ENCODE measurements at regions not wholly inside any gene's neighbourhood (a gene's known extent, or its start where the extent isn't known, plus 50 kb on each side); places are given as distances from the start of the nearest gene placed in this dataset.
A peak's percentile ranks its signal among the peaks of the same experiment; 100 is the strongest.
"Not testable (repeated sequence)": the region's sequence is repeated elsewhere in the genome, so short reads cannot be mapped to it uniquely, and the experiment has no call there.

DNA sequence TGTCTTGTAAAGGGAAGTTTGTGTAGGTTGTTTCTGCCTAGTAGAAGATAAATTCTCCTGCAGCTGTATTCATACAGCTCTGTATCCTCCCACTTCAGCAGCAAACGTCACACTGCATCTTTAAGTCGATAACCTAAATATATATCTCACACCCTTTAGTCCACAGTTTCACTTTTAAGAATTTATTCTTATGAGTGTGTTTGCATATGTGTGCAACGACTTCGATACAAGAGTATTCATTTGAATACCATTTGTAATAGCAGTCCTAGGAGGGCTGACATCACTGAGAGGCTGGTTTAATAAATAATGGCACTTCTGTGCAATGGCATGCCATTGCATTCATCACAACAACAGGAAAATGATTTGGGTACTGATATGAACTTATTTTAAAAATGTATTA is 63.8 kb upstream of the MSH6 start:
- Histone ChIP-seq H3K9me3 (ENCODE audit: control insufficient read depth in 1 of 2, low read length in 2 of 2) (no peaks in the 10 kb centered on the region), H3K4me1 (ENCODE audit: insufficient read depth, low read length) (no peaks in the 10 kb centered on the region), H3K4me3 (ENCODE audit: low read length in 2 of 2) (no peak overlapping the region), H3K27me3 (ENCODE audit: insufficient read depth, low read length) (no peaks in the 10 kb centered on the region), H3K27ac (ENCODE audit: low read depth, low read length) (no peak overlapping the region), H3K36me3 (ENCODE audit: insufficient read depth, low read length) (no peaks in the 10 kb centered on the region)
- Mint-ChIP-seq H3K36me3 (no peaks in the 10 kb centered on the region), H3K27me3 (peaks cover 0 to 2% of the 10 kb centered on the region in 2 donors), H3K27ac (no peak overlapping the region), H3K4me1 (peaks cover 0 to 7% (median 2%) of the 10 kb centered on the region in 4 donors), H3K4me3 (no peak overlapping the region), H3K9me3 (peaks cover 0 to 7% (median 0%) of the 10 kb centered on the region in 8 donors)
- DNase-seq, result no peak
- ChIA-PET CTCF (ENCODE audit: partially characterized antibody) (no interaction called here), POLR2A (ENCODE audit: partially characterized antibody) (no interaction called here)
- intact Hi-C loops (cut with micrococcal nuclease), result no loop called here

- H3K27ac Mint-ChIP-seq; H3K4me1 ChIP-seq (ENCODE audit: insufficient read depth, low read length); H3K36me3 Mint-ChIP-seq; H3K4me1 Mint-ChIP-seq; H3K27me3 ChIP-seq (ENCODE audit: insufficient read depth, low read length); DNase-seq; POLR2A ChIA-PET (ENCODE audit: partially characterized antibody); H3K4me3 Mint-ChIP-seq; H3K27ac ChIP-seq (ENCODE audit: low read depth, low read length); H3K36me3 ChIP-seq (ENCODE audit: insufficient read depth, low read length); H3K4me3 ChIP-seq (ENCODE audit: low read length in 2 of 2); H3K9me3 ChIP-seq (ENCODE audit: control insufficient read depth in 1 of 2, low read length in 2 of 2); H3K9me3 Mint-ChIP-seq; intact Hi-C loops (cut with micrococcal nuclease); H3K27me3 Mint-ChIP-seq; CTCF ChIA-PET (ENCODE audit: partially characterized antibody): not testable (repeated sequence)
Measured at GRCh38 chr2:47716307-47716706, 66.6 kb upstream of the MSH6 start.

GRCh38 chr2:47715552-47715951 is 67.4 kb upstream of the MSH6 start:
- Mint-ChIP-seq H3K4me1 (peaks cover 0 to 7% (median 2%) of the 10 kb centered on the region in 4 donors), H3K27ac (no peak overlapping the region), H3K36me3 (no peaks in the 10 kb centered on the region), H3K4me3 (no peak overlapping the region), H3K27me3 (peaks cover 0 to 2% of the 10 kb centered on the region in 2 donors), H3K9me3 (peaks cover 0 to 7% (median 0%) of the 10 kb centered on the region in 8 donors)
- H3K4me1 ChIP-seq (ENCODE audit: insufficient read depth, low read length), result no peaks in the 10 kb centered on the region
- CTCF ChIA-PET (ENCODE audit: partially characterized antibody), result no interaction called here
- POLR2A ChIA-PET (ENCODE audit: partially characterized antibody), result no interaction called here
- H3K36me3 ChIP-seq (ENCODE audit: insufficient read depth, low read length), result no peaks in the 10 kb centered on the region
- H3K4me3 ChIP-seq (ENCODE audit: low read length in 2 of 2), result no peak overlapping the region
- no peaks in the 10 kb centered on the region for H3K27me3 ChIP-seq (ENCODE audit: insufficient read depth, low read length)
- H3K9me3 ChIP-seq (ENCODE audit: control insufficient read depth in 1 of 2, low read length in 2 of 2), result no peaks in the 10 kb centered on the region
- intact Hi-C loops (cut with micrococcal nuclease), result no loop called here
- no peak overlapping the region for H3K27ac ChIP-seq (ENCODE audit: low read depth, low read length)
- DNase-seq, result no peak

GRCh38 chr2:47708801-47709499 is 74.0 kb upstream of the MSH6 start:
- H3K4me3 Mint-ChIP-seq, result no peak overlapping the region
- no peaks in the 10 kb centered on the region for H3K36me3 Mint-ChIP-seq
- ChIA-PET POLR2A (ENCODE audit: partially characterized antibody) (no interaction called here), CTCF (ENCODE audit: partially characterized antibody) (no interaction called here)
- H3K9me3 ChIP-seq (ENCODE audit: control insufficient read depth in 1 of 2, low read length in 2 of 2), result no peaks in the 10 kb centered on the region
- peaks cover 0 to 2% (median 0%) of the 10 kb centered on the region in 8 donors for H3K9me3 Mint-ChIP-seq
- H3K27ac ChIP-seq (ENCODE audit: low read depth, low read length), result no peak overlapping the region
- H3K4me3 ChIP-seq (ENCODE audit: low read length in 2 of 2), result no peak overlapping the region
- DNase-seq, result no peak
- H3K27me3 Mint-ChIP-seq, result peaks cover 1 to 5% of the 10 kb centered on the region in 2 donors
- intact Hi-C loops (cut with micrococcal nuclease), result no loop called here
- no peak overlapping the region for H3K27ac Mint-ChIP-seq
- H3K4me1 Mint-ChIP-seq, result no peaks in the 10 kb centered on the region
- no peaks in the 10 kb centered on the region for H3K27me3 ChIP-seq (ENCODE audit: insufficient read depth, low read length)
- H3K36me3 ChIP-seq (ENCODE audit: insufficient read depth, low read length), result no peaks in the 10 kb centered on the region
- no peaks in the 10 kb centered on the region for H3K4me1 ChIP-seq (ENCODE audit: insufficient read depth, low read length)

- Mint-ChIP-seq H3K27ac (no peak overlapping the region), H3K4me3 (no peak overlapping the region), H3K9me3 (peaks cover 0 to 2% (median 0%) of the 10 kb centered on the region in 8 donors), H3K36me3 (no peaks in the 10 kb centered on the region), H3K27me3 (peaks cover 4 to 5% of the 10 kb centered on the region in 2 donors), H3K4me1 (no peaks in the 10 kb centered on the region)
- Histone ChIP-seq H3K4me3 (ENCODE audit: low read length in 2 of 2) (no peak overlapping the region), H3K36me3 (ENCODE audit: insufficient read depth, low read length) (no peaks in the 10 kb centered on the region), H3K27ac (ENCODE audit: low read depth, low read length) (no peak overlapping the region), H3K4me1 (ENCODE audit: insufficient read depth, low read length) (no peaks in the 10 kb centered on the region), H3K27me3 (ENCODE audit: insufficient read depth, low read length) (no peaks in the 10 kb centered on the region), H3K9me3 (ENCODE audit: control insufficient read depth in 1 of 2, low read length in 2 of 2) (no peaks in the 10 kb centered on the region)
- CTCF ChIA-PET (ENCODE audit: partially characterized antibody), result no interaction called here
- intact Hi-C loops (cut with micrococcal nuclease), result no loop called here
- POLR2A ChIA-PET (ENCODE audit: partially characterized antibody), result no interaction called here
- DNase-seq, result no peak
Measured at GRCh38 chr2:47704287-47704686, 78.7 kb upstream of the MSH6 start.

GRCh38 chr2:47699533-47700215 is 83.3 kb upstream of the MSH6 start:
- Mint-ChIP-seq H3K9me3 (peaks cover 0 to 1% (median 0%) of the 10 kb centered on the region in 8 donors), H3K27ac (no peak overlapping the region), H3K27me3 (peaks cover 6 to 13% of the 10 kb centered on the region in 2 donors), H3K4me1 (no peaks in the 10 kb centered on the region), H3K4me3 (no peak overlapping the region), H3K36me3 (no peaks in the 10 kb centered on the region)
- ChIA-PET CTCF (ENCODE audit: partially characterized antibody) (no interaction called here), POLR2A (ENCODE audit: partially characterized antibody) (no interaction called here)
- Histone ChIP-seq H3K4me1 (ENCODE audit: insufficient read depth, low read length) (no peaks in the 10 kb centered on the region), H3K27ac (ENCODE audit: low read depth, low read length) (no peak overlapping the region), H3K4me3 (ENCODE audit: low read length in 2 of 2) (no peak overlapping the region), H3K36me3 (ENCODE audit: insufficient read depth, low read length) (no peaks in the 10 kb centered on the region), H3K9me3 (ENCODE audit: control insufficient read depth in 1 of 2, low read length in 2 of 2) (no peaks in the 10 kb centered on the region), H3K27me3 (ENCODE audit: insufficient read depth, low read length) (no peaks in the 10 kb centered on the region)
- no peak for DNase-seq
- intact Hi-C loops (cut with micrococcal nuclease), result no loop called here

DNA sequence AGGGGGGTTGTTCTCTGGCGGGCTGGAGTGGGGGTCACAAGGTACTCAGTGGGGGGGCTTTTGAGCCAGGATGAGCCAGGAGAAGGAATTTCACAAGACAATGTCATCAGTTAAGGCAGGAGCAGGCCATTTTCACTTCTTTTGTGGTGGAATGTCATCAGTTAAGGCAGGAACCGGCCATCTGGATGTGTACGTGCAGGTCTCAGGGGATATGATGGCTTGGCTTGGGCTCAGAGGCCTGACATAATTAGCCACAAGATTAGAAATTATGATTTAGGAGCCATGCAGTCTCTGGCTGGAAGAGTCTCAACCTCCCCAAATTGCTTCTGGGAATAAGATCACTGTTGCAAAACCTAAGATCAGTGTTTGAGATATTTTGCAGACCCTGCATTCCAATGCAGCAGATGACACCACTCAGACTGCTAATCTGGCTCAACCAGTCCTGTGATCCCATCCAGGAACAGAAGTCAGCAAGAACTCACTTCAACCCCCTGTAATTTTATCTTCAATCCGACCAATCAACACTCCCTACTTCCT is 84.4 kb upstream of the MSH6 start:
- peak overlapping the region in 1 of 7 donors; percentile 10 for H3K27ac Mint-ChIP-seq
- H3K36me3 ChIP-seq (ENCODE audit: insufficient read depth, low read length); intact Hi-C loops (cut with micrococcal nuclease); H3K27ac ChIP-seq (ENCODE audit: low read depth, low read length); H3K36me3 Mint-ChIP-seq; H3K4me3 Mint-ChIP-seq; DNase-seq; H3K4me3 ChIP-seq (ENCODE audit: low read length in 2 of 2); H3K9me3 ChIP-seq (ENCODE audit: control insufficient read depth in 1 of 2, low read length in 2 of 2); H3K9me3 Mint-ChIP-seq; H3K4me1 Mint-ChIP-seq; CTCF ChIA-PET (ENCODE audit: partially characterized antibody); POLR2A ChIA-PET (ENCODE audit: partially characterized antibody); H3K27me3 ChIP-seq (ENCODE audit: insufficient read depth, low read length); H3K4me1 ChIP-seq (ENCODE audit: insufficient read depth, low read length): not testable (repeated sequence)
- H3K27me3 Mint-ChIP-seq, result peaks cover 8 to 13% of the 10 kb centered on the region in 2 donors
